SU-DHL-6 (cell line): ENCODE measurements at regions not wholly inside any gene's neighbourhood (a gene's known extent, or its start where the extent isn't known, plus 50 kb on each side); places are given as distances from the start of the nearest gene placed in this dataset.

Experiments
- H2AFZ ChIP-seq: fragments of 200-600 bp; sonication (generic); 2 replicates; pipeline ENCODE4 v1.6.1; 2014; ENCODE audit warnings: low read depth, mild to moderate bottlenecking, moderate library complexity, mixed read lengths, antibody characterized with exemption, low read length; ENCODE audit not compliant: severe bottlenecking
- H3F3A ChIP-seq: fragments of 200-600 bp; shearing (Covaris generic); 2 replicates; pipeline ENCODE4 v1.6.0; 2016; ENCODE audit warnings: antibody characterized with exemption, mild to moderate bottlenecking; ENCODE audit not compliant: insufficient read depth
- H3K27ac ChIP-seq: fragments of 200-600 bp; sonication (generic); 2 replicates; pipeline ENCODE4 v1.5.1; 2016; ENCODE audit warnings: low read depth, mild to moderate bottlenecking, low read length, moderate library complexity, mixed read lengths
- H3K27me3 ChIP-seq: fragments of 200-600 bp; sonication (generic), shearing (Covaris generic); 2 replicates; pipeline ENCODE4 v1.6.0; 2014; ENCODE audit warnings: mild to moderate bottlenecking, low read length
- H3K36me3 ChIP-seq: fragments of 200-600 bp; sonication (generic); 2 replicates; pipeline ENCODE4 v1.6.1; 2014; ENCODE audit warnings: mild to moderate bottlenecking, low read length, mixed read lengths
- H3K4me2 ChIP-seq: fragments of 300-600, 200-600 bp; shearing (Covaris generic), sonication (generic); 2 replicates; pipeline ENCODE4 v1.6.0; 2014; ENCODE audit warnings: low read length, low read depth, mild to moderate bottlenecking; ENCODE audit not compliant: poor library complexity, severe bottlenecking
- H3K4me3 ChIP-seq: fragments of 200-600 bp; sonication (generic); 2 replicates; pipeline ENCODE4 v1.5.1; 2014; ENCODE audit warnings: antibody characterized with exemption, low read length, mild to moderate bottlenecking, mixed read lengths; ENCODE audit not compliant: insufficient read depth, poor library complexity, severe bottlenecking
- H3K79me2 ChIP-seq: fragments of 200-600 bp; sonication (generic); 2 replicates; pipeline ENCODE4 v1.6.1; 2014; ENCODE audit warnings: mild to moderate bottlenecking, low read length, moderate library complexity; ENCODE audit not compliant: insufficient read depth
- H3K9ac ChIP-seq: fragments of 200-600 bp; sonication (generic); 2 replicates; pipeline ENCODE4 v1.7.0; 2014; ENCODE audit warnings: mild to moderate bottlenecking, low read length
- H3K9me2 ChIP-seq: fragments of 200-600 bp; sonication (generic); replicated peaks from 2 replicates; pipeline ENCODE4 v1.6.1; 2014; ENCODE audit warnings: low read length; ENCODE audit not compliant: insufficient read depth
- H3K9me3 ChIP-seq: fragments of 200-600 bp; sonication (generic); 2 replicates; pipeline ENCODE4 v1.6.1; 2014; ENCODE audit warnings: low read length, mixed read lengths; ENCODE audit not compliant: insufficient read depth
- H4K20me1 ChIP-seq: fragments of 200-600 bp; sonication (generic); 2 replicates; pipeline ENCODE4 v1.6.1; 2014; ENCODE audit warnings: low read depth, mild to moderate bottlenecking, antibody characterized with exemption, low read length, moderate library complexity, mixed read lengths
- CTCF ChIP-seq: fragments of 200-600 bp; sonication (generic); IDR thresholded peaks from one replicate; pipeline ENCODE4 v1.5.1; 2017; ENCODE audit warnings: antibody characterized with exemption, mild to moderate bottlenecking, low read length, moderate library complexity; ENCODE audit not compliant: insufficient read depth, poor library complexity, severe bottlenecking
- EZH2phosphoT487 ChIP-seq: fragments of 200-600 bp; sonication (generic), shearing (Covaris generic); conservative IDR thresholded peaks from 2 replicates; pipeline ENCODE4 v1.6.1; 2018; ENCODE audit warnings: mild to moderate bottlenecking, antibody characterized with exemption, low read length, moderate library complexity, mixed read lengths

GRCh38 chr5:130526708-130527107, 622.4 kb downstream of the CHSY3 start:
- Histone ChIP-seq H4K20me1 (no peaks in the 10 kb centered on the region), H3K36me3 (no peaks in the 10 kb centered on the region), H3K79me2 (no peaks in the 10 kb centered on the region), H3K9me2 (no peaks in the 10 kb centered on the region), H3K4me2 (no peak overlapping the region), H2AFZ (no peak overlapping the region), H3F3A (no peaks in the 10 kb centered on the region), H3K9ac (no peak overlapping the region), H3K27ac (no peak overlapping the region), H3K4me3 (no peak overlapping the region), H3K27me3 (no peaks in the 10 kb centered on the region), H3K9me3 (no peaks in the 10 kb centered on the region)
- no peak for TF ChIP-seq EZH2phosphoT487
- no peak for TF ChIP-seq CTCF

GRCh38 chr5:130520211-130520610, 615.9 kb downstream of the CHSY3 start:
- no peak for TF ChIP-seq EZH2phosphoT487
- no peak for TF ChIP-seq CTCF

GRCh38 chr5:130514984-130515690, 610.9 kb downstream of the CHSY3 start:
- TF ChIP-seq EZH2phosphoT487 (no peak), CTCF (no peak)
- Histone ChIP-seq H3K4me3 (no peak overlapping the region), H3K9ac (no peak overlapping the region), H4K20me1 (no peaks in the 10 kb centered on the region), H3K79me2 (no peaks in the 10 kb centered on the region), H3F3A (no peaks in the 10 kb centered on the region), H3K27me3 (no peaks in the 10 kb centered on the region), H3K9me3 (no peaks in the 10 kb centered on the region), H3K27ac (no peak overlapping the region), H3K4me2 (no peak overlapping the region), H2AFZ (no peak overlapping the region), H3K36me3 (no peaks in the 10 kb centered on the region), H3K9me2 (no peaks in the 10 kb centered on the region)

More at GRCh38 chr5:130520211-130520610, 615.9 kb downstream of the CHSY3 start:
- Histone ChIP-seq H3F3A (no peaks in the 10 kb centered on the region), H3K9me3 (no peaks in the 10 kb centered on the region), H3K36me3 (no peaks in the 10 kb centered on the region), H4K20me1 (no peaks in the 10 kb centered on the region), H3K27ac (no peak overlapping the region), H3K27me3 (no peaks in the 10 kb centered on the region), H3K9me2 (no peaks in the 10 kb centered on the region), H3K9ac (no peak overlapping the region), H3K4me3 (no peak overlapping the region), H3K79me2 (no peaks in the 10 kb centered on the region), H3K4me2 (no peak overlapping the region), H2AFZ (no peak overlapping the region)
